ENCODE measurements at regions not wholly inside any gene's neighbourhood (a gene's known extent, or its start where the extent isn't known, plus 50 kb on each side); places are given as distances from the start of the nearest gene placed in this dataset.

GRCh38 chr10:7090529-7090928 lies 320.3 kb downstream of the SFMBT2 start:
- intact Hi-C loops (cut with DNase I) = no loop called here

GRCh38 chr10:7085913-7086589 lies 324.8 kb downstream of the SFMBT2 start:
- no peak overlapping the region for H3K4me3 ChIP-seq
- DNase-seq = no peak
- intact Hi-C loops (cut with DNase I) = no loop called here
- H3K4me1 ChIP-seq = no peaks in the 10 kb centered on the region
- no peaks in the 10 kb centered on the region for H3K9me3 ChIP-seq
- H3K9ac ChIP-seq (ENCODE audit: low read depth in 2 of 2, low read length in 2 of 2) = no peak overlapping the region
- H3K36me3 ChIP-seq = no peaks in the 10 kb centered on the region
- no peak overlapping the region for H3K27ac ChIP-seq
- no peaks in the 10 kb centered on the region for H3K27me3 ChIP-seq
- TF ChIP-seq CTCF (IDR thresholded peaks at IDR 0.05) = no peak

More at GRCh38 chr10:7090529-7090928, 320.3 kb downstream of the SFMBT2 start:
- TF ChIP-seq CTCF (IDR thresholded peaks at IDR 0.05) = no peak
- H3K27ac ChIP-seq = no peak overlapping the region
- no peaks in the 10 kb centered on the region for H3K9me3 ChIP-seq
- no peaks in the 10 kb centered on the region for H3K27me3 ChIP-seq
- no peak overlapping the region for H3K9ac ChIP-seq (ENCODE audit: low read depth in 2 of 2, low read length in 2 of 2)
- no peaks in the 10 kb centered on the region for H3K4me1 ChIP-seq
- H3K4me3 ChIP-seq = no peak overlapping the region
- no peaks in the 10 kb centered on the region for H3K36me3 ChIP-seq
- DNase-seq = no peak

- Histone ChIP-seq H3K27me3 (no peaks in the 10 kb centered on the region), H3K36me3 (no peaks in the 10 kb centered on the region), H3K4me1 (no peaks in the 10 kb centered on the region), H3K9ac (ENCODE audit: low read depth in 2 of 2, low read length in 2 of 2) (no peak overlapping the region), H3K4me3 (no peak overlapping the region), H3K27ac (no peak overlapping the region), H3K9me3 (no peaks in the 10 kb centered on the region)
- TF ChIP-seq CTCF (IDR thresholded peaks at IDR 0.05) = no peak
- intact Hi-C loops (cut with DNase I) = no loop called here
- DNase-seq = no peak
Observed at GRCh38 chr10:7085147-7085912, 325.5 kb downstream of the SFMBT2 start.

- no peaks in the 10 kb centered on the region for H3K27me3 ChIP-seq
- no peaks in the 10 kb centered on the region for H3K9me3 ChIP-seq
- H3K27ac ChIP-seq = no peak overlapping the region
- H3K9ac ChIP-seq (ENCODE audit: low read depth in 2 of 2, low read length in 2 of 2) = no peak overlapping the region
- no peak for DNase-seq
- H3K4me3 ChIP-seq = no peak overlapping the region
- no peaks in the 10 kb centered on the region for H3K4me1 ChIP-seq
- no peak for TF ChIP-seq CTCF (IDR thresholded peaks at IDR 0.05)
- H3K36me3 ChIP-seq = no peaks in the 10 kb centered on the region
- intact Hi-C loops (cut with DNase I) = no loop called here
Observed at GRCh38 chr10:7084280-7085005, 326.4 kb downstream of the SFMBT2 start.

- no peak for TF ChIP-seq CTCF (IDR thresholded peaks at IDR 0.05)
- H3K27me3 ChIP-seq = no peaks in the 10 kb centered on the region
- DNase-seq = no peak
- no peak overlapping the region for H3K27ac ChIP-seq
- no peaks in the 10 kb centered on the region for H3K4me1 ChIP-seq
- intact Hi-C loops (cut with DNase I) = no loop called here
- no peak overlapping the region for H3K4me3 ChIP-seq
- no peaks in the 10 kb centered on the region for H3K9me3 ChIP-seq
- no peak overlapping the region for H3K9ac ChIP-seq (ENCODE audit: low read depth in 2 of 2, low read length in 2 of 2)
- H3K36me3 ChIP-seq = no peaks in the 10 kb centered on the region
Observed at GRCh38 chr10:7082967-7083366, 327.9 kb downstream of the SFMBT2 start.
